SK-N-SH treated with all-trans-retinoic acid at 6 μM for 48 hours (cell line): ENCODE measurements at regions not wholly inside any gene's neighbourhood (a gene's known extent, or its start where the extent isn't known, plus 50 kb on each side); places are given as distances from the start of the nearest gene placed in this dataset.

Source experiments
- GLIS3 ChIP-seq: fragments of 250-450 bp; sonication (Bioruptor Pico); IDR thresholded peaks from 2 replicates; pipeline ENCODE4 v1.5.0; 2020; ENCODE audit warnings: mild to moderate bottlenecking, moderate library complexity
- RARB ChIP-seq: fragments of 250-450 bp; sonication (Bioruptor Pico); IDR thresholded peaks from 2 replicates; pipeline ENCODE4 v1.8.0; 2021; ENCODE audit warnings: mild to moderate bottlenecking, moderate library complexity
- ZFP3 ChIP-seq: fragments of 250-450 bp; sonication (Bioruptor Pico); IDR thresholded peaks from 2 replicates; pipeline ENCODE4 v1.5.0; 2020; ENCODE audit warnings: mild to moderate bottlenecking, moderate library complexity
- ZNF565 ChIP-seq: fragments of 450-650 bp; formaldehyde crosslinking; conservative IDR thresholded peaks from 2 replicates; pipeline ENCODE4 v1.5.0; 2020; ENCODE audit warnings: low read depth, mild to moderate bottlenecking, moderate library complexity
- ZNF70 ChIP-seq: fragments of 450-650 bp; formaldehyde crosslinking; IDR thresholded peaks from 2 replicates; pipeline ENCODE4 v1.5.0; 2020; ENCODE audit warnings: mild to moderate bottlenecking, moderate library complexity
- TF ChIP-seq, protein P1 (sequence below): fragments of 250-450 bp; sonication (Bioruptor Pico); IDR thresholded peaks from 2 replicates; pipeline ENCODE4 v1.5.1; 2020; ENCODE audit warnings: low read depth, mild to moderate bottlenecking, moderate library complexity
- TF ChIP-seq, protein P2 (sequence below): fragments of 250-450 bp; sonication (Bioruptor Pico); IDR thresholded peaks from 2 replicates; pipeline ENCODE4 v1.8.0; 2020; ENCODE audit warnings: mild to moderate bottlenecking, moderate library complexity, borderline replicate concordance

DNA sequence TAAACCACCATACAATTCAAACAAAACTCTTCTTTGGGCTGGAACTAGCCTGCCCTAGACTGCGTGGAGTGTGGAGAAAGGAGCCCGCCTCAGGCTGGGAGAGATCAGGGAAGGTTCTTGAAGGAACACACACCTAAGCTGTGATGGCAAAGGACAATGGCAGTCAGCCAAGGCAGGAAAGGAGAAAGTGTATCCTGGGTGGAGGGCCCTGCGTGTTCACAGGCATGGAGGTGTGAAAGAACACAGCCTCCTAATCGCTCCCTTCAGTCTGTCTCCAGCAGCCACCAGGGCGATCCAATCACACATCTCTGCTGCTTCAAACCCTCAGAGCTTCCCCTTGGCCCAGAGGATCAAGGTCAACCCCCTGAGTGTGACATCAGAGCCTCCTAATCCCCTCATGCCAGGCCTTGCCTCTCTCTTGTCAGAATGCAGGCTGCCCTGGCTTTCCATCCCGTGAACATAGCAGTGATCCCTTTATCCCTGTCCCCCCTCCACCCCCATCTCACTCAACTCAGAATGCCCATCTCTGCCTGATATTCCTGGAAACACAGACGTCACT is 173.0 kb downstream of the KATNIP start:
- TF ChIP-seq, protein P1, sequence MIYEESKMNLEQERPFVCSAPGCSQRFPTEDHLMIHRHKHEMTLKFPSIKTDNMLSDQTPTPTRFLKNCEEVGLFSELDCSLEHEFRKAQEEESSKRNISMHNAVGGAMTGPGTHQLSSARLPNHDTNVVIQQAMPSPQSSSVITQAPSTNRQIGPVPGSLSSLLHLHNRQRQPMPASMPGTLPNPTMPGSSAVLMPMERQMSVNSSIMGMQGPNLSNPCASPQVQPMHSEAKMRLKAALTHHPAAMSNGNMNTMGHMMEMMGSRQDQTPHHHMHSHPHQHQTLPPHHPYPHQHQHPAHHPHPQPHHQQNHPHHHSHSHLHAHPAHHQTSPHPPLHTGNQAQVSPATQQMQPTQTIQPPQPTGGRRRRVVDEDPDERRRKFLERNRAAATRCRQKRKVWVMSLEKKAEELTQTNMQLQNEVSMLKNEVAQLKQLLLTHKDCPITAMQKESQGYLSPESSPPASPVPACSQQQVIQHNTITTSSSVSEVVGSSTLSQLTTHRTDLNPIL (CRISPR knock-in tag) = no peak
- no peak for TF ChIP-seq ZFP3 (CRISPR knock-in tag)
- no peak for TF ChIP-seq RARB
- no peak for TF ChIP-seq GLIS3 (CRISPR knock-in tag)
- no peak for TF ChIP-seq ZNF565
- no peak for TF ChIP-seq ZNF70 (CRISPR knock-in tag)
- TF ChIP-seq, protein P2, sequence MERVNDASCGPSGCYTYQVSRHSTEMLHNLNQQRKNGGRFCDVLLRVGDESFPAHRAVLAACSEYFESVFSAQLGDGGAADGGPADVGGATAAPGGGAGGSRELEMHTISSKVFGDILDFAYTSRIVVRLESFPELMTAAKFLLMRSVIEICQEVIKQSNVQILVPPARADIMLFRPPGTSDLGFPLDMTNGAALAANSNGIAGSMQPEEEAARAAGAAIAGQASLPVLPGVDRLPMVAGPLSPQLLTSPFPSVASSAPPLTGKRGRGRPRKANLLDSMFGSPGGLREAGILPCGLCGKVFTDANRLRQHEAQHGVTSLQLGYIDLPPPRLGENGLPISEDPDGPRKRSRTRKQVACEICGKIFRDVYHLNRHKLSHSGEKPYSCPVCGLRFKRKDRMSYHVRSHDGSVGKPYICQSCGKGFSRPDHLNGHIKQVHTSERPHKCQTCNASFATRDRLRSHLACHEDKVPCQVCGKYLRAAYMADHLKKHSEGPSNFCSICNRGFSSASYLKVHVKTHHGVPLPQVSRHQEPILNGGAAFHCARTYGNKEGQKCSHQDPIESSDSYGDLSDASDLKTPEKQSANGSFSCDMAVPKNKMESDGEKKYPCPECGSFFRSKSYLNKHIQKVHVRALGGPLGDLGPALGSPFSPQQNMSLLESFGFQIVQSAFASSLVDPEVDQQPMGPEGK (CRISPR knock-in tag) = no peak
